GM18508 (cell line): ENCODE measurements at regions not wholly inside any gene's neighbourhood (a gene's known extent, or its start where the extent isn't known, plus 50 kb on each side); places are given as distances from the start of the nearest gene placed in this dataset.

Source experiments
- ATAC-seq: cut with Tn5 transposase; IDR thresholded peaks from one replicate; pipeline ENCODE4 v1.9.1; 2021; ENCODE audit warnings: moderate number of reproducible peaks; ENCODE audit not compliant: insufficient read depth, unreplicated experiment

DNA sequence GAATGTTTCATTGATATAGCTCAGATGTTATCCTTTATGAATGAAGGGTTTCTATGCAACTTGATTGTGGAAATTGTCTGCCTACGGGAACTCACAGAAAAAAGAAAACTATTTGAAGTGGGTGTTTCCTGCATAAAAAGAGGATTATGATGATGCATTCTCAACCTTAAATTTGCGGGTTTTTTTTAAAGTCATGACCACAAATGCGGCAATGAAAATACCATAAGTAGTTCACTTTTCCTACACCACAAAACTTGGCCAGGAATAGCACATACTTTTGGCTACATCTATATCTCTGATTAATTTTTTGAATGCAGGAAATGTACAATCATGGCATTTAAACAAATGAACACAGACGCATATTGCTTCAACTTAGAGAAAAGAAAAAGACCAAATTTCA lies 754.7 kb downstream of the DTWD2 start:
- no peak for ATAC-seq

GRCh38 chr5:118228489-118228888 lies 759.9 kb downstream of the DTWD2 start:
- no peak for ATAC-seq

DNA sequence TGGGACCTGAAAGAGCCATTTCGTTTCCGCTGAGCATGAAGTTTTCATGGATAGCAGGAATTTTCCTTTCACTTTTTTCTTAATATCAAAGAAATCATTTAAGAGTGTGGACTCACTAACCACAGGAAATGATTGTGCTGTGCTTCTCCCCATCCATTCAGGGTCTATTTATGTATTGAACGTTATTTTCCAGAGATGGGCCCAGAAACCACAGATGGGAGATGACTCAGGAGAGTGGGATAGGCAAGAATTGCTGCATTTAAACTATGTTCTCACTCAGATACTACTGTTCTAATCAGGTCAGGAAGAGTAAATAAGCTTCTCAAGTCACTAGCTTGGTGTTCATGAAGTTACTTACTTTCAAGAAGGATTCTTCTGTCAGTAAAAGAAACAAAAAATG lies 763.8 kb downstream of the DTWD2 start:
- no peak for ATAC-seq

DNA sequence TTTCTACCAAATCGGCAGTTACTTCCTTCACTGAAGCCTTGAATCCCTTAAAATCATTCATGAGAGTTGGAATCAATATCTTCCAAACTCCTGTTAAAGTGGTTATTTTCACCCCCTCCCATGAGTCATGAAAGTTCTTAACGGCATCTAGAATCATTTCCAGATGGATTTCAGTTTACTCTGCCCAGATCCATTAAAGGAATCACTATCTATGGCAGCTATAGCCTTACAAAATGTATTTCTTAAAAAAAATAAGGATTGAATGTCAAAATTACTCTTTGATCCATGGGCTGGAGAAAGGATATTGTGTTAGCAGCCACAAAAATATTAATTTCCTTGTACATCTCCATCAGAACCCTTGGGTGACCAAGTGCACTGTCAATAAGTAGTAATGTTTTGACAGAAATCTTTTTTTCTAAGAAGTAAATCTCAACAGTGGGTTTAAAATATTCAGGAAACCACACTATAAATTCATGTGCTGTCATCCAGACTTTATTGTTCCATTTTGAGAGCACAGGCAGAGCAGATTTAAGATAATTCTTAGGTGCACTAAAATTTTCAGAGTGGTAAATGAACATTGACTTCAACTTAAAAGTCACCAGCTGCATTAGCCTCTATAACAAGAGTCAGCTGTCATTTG lies 767.7 kb downstream of the DTWD2 start:
- ATAC-seq = no peak

- no peak for ATAC-seq
Observed at GRCh38 chr5:118211606-118212005, 776.7 kb downstream of the DTWD2 start.

DNA sequence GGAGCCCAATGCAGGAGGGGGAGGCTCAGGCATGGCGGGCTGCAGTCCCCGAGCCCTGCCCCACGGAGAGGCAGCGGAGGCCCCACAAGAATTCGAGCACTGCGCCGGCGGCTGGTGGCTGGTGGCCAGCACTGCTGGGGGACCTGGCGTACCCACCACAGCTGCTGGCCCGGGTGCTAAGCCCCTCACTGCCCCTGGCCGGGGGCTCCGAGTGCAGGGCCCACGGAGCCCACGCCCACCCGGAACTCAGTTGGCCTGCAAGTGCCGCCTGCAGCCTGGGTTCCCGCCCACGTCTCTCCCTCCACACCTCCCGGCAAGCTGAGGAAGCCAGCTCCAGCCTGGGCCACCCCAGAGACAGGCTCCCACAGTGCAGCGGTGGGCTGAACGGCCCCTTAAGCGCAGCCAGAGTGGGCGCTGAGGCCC lies 780.3 kb downstream of the DTWD2 start:
- ATAC-seq = no peak

DNA sequence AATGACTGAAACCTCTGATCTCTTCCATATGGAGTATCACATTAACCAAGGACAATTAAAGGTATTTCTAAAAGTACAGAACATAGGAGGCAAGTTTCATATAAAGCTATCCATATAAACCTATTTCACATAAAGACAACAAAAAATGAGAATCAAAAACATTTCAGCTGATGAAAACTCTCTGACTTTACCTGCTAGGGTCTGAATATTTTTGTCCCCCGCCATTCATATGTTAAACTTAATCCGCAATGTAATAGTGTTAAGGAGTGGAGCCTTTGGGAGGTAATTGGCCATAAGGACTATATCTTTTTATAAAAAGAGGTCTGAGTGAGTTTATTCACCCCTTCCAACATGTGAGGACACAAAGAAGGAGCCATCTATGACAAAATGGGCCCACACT lies 788.5 kb downstream of the DTWD2 start:
- ATAC-seq = no peak

GRCh38 chr5:118196229-118196628 lies 792.1 kb downstream of the DTWD2 start:
- no peak for ATAC-seq

GRCh38 chr5:118195211-118195610 lies 793.1 kb downstream of the DTWD2 start:
- ATAC-seq = no peak

DNA sequence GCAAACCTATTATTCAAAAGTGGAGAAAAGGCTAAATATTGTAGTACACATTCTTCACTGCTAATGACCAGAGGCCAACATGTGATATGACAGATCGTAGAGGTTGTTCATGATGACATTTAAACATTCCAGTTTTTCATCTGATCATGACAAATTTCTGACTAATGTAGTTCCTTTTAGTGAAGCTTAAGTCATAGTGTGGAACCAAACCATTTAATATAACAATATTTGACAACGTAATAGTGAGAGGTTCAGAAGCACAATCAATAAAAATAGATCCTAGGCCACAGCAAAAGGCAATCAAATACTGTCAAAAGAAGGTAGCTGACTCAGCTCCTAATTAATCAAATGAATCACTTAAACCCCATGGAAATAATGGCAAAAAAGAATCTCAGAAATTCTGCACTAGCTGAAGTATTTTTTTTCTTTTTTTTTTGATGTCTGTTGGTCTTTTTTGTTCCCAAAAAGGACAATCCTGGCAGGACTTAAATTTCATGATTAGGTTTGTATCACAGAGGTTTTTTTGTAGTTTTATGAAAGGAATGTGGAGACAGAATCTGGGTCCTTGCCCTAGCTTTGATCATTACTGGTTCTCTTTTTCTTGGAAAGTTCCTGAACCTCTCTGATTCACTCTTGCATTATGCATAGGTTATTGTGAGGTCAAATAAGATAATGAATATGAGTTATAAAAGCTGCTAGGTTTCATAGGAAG lies 795.0 kb downstream of the DTWD2 start:
- ATAC-seq = no peak

DNA sequence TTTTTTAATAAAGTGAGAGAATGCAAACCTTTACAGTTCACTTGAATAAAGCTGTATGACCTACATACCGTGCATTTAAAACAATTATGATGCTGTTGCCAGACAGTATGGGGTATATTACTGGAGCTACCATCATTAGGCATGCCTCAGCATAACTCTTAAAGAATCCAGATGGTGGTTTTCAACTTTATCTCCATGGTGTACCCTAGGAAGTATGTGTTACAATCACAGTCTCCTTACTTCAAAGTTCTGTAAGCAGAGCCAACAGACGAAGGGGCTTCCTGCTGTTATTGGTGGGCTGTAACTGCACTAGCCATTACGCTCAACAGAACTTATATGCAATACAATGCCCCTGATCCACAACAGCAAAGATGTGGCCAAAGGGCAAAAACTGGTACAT lies 803.3 kb downstream of the DTWD2 start:
- ATAC-seq = no peak

GRCh38 chr5:118176146-118176545 lies 812.2 kb downstream of the DTWD2 start:
- ATAC-seq = no peak

- ATAC-seq = no peak
Observed at GRCh38 chr5:118174671-118175070, 813.7 kb downstream of the DTWD2 start.

DNA sequence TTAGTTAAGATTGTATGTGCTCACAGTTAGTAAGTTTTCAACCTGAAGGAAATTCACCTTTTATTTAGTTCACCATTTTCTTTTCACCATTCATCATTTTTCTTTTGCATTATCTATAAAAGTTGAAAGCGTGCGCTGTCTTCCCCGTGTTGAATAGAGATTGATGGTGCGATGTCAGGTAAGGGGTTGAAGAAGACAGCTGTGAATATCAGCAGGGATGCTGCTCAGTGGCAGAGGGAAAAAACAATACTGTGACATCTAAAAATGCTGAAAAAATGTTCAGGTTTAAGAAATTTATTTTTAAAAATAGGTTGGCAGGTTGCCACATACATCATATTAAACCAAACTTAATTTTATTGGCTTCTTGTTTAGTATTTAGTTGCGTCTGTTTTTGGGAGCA lies 815.0 kb downstream of the DTWD2 start:
- no peak for ATAC-seq

DNA sequence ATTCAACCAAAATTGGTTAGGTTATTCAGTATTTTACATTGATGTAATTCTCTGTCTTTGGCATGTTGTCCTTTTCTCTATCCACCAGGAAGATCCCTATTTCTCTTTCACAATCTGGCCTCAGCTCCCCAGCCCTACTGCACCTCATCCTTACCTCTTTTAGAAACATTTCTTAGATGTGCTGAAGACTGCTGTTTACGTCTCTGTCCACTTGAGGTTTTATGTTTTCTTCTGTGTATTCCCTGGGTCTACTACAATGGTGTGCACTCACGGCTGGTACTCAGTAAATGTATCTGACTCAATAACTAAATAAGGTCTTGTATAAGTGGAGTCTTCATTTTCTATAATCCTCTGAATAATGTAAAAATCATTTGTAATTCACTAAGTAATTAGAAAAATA lies 822.7 kb downstream of the DTWD2 start:
- no peak for ATAC-seq

- no peak for ATAC-seq
Observed at GRCh38 chr5:118156181-118156580, 832.2 kb downstream of the DTWD2 start.

DNA sequence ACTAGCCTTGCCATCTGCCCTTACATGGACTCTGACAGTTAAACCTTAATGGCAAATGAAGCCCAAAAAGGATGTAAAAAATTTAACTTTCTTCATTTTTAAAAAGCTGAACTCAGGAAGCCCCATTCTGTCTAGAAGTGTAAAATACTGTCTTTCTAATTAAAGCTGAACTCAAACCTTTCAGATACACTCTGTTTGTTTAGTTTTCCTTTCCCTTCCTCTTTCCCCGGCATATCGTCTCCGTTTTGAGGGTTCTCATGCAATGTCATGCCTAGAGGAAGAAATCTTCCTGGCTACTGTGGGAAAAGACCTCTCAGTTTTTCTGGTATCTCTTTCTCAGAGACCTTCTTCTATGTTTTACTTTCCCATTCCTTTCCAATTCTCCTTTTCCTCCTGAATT lies 841.5 kb downstream of the DTWD2 start:
- no peak for ATAC-seq

GRCh38 chr5:118144540-118144939 lies 843.8 kb downstream of the DTWD2 start:
- ATAC-seq = no peak

- ATAC-seq = no peak
Observed at GRCh38 chr5:118139361-118139760, 849.0 kb downstream of the DTWD2 start.

DNA sequence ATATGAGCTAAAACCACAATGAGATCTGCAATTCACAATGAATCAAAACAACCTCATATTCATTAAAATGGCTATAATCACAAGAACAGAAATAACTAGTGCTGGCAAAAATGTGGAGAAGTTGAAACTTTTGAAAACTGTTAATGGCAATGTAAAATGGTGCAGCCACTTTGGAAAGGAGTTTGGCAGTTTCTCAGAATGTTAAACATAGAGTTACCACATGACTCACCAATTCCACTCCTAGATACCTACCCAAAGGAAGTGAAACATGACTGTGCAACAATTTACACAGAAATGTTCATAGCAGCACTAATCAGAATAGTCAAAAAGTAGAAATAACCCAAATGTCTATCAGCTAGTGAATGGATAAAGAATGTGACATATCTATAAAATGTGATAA lies 862.2 kb downstream of the DTWD2 start:
- ATAC-seq = no peak

GRCh38 chr5:118125687-118126086 lies 862.7 kb downstream of the DTWD2 start:
- ATAC-seq = no peak

DNA sequence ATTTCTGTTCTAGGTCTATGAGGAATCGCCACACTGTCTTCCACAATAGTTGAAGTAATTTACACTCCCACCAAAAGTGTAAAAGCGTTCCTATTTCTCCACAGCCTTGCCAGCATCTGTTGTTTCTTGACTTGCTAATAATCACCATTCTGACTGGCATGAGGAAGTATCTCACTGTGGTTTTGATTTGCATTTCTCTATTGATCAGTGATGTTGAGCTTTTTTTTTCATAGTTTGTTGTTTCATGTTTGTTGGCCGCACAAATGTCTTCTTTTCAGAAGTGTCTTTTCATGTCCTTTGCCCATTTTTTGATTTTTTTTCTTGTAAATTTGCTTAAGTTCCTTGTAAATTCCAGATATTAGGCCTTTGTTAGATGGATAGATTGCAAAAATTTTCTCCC lies 867.1 kb downstream of the DTWD2 start:
- ATAC-seq = no peak
